Ascending aorta (tissue), 2 donors: ENCODE measurements at regions not wholly inside any gene's neighbourhood (a gene's known extent, or its start where the extent isn't known, plus 50 kb on each side); places are given as distances from the start of the nearest gene placed in this dataset.

Source experiments
- DNase-seq, 2 donors: peaks; one replicate each; pipeline ENCODE4 v3.0.0-alpha.2; 2019; ENCODE audit warnings: low spot score in 2 of 2
- H3K27ac ChIP-seq, 2 donors: fragments of 200-600 bp; sonication (generic); one replicate each; pipeline ENCODE4 v1.5.1; 2016 to 2017; ENCODE audit warnings: mild to moderate bottlenecking in 1 of 2
- H3K27me3 ChIP-seq: fragments of 200-600 bp; sonication (generic); one replicate; pipeline ENCODE4 v1.5.1; 2017
- H3K36me3 ChIP-seq, 2 donors: fragments of 200-600 bp; sonication (generic); one replicate each; pipeline ENCODE4 v1.5.1; 2016
- H3K4me1 ChIP-seq, 2 donors: fragments of 200-600 bp; sonication (generic); one replicate each; pipeline ENCODE4 v1.5.1; 2016 to 2017; ENCODE audit warnings: mild to moderate bottlenecking in 1 of 2
- H3K4me3 ChIP-seq, 2 donors: fragments of 200-600 bp; sonication (generic); one replicate each; pipeline ENCODE4 v1.5.1; 2016 to 2017; ENCODE audit warnings: mild to moderate bottlenecking in 1 of 2
- H3K9me3 ChIP-seq, 2 donors: fragments of 200-600 bp; sonication (generic); one replicate each; pipeline ENCODE4 v1.5.1; 2016
- intact Hi-C: fragments of 100-400 bp; cut with DNase I; formaldehyde crosslinking; loops from one replicate; pipeline ENCODE4 v1.15.1; 2023
- TF ChIP-seq, protein P1 (sequence below), 3 experiments: fragments of 200-600 bp in 2 of 3; fragments of 450-650 bp in 1 of 3; sonication (generic) in 2 of 3; IDR thresholded peaks; one replicate each; pipeline ENCODE4 v1.5.1; 2016 to 2019; ENCODE audit warnings: antibody characterized with exemption in 3 of 3, mild to moderate bottlenecking in 1 of 3, moderate library complexity in 1 of 3

DNA sequence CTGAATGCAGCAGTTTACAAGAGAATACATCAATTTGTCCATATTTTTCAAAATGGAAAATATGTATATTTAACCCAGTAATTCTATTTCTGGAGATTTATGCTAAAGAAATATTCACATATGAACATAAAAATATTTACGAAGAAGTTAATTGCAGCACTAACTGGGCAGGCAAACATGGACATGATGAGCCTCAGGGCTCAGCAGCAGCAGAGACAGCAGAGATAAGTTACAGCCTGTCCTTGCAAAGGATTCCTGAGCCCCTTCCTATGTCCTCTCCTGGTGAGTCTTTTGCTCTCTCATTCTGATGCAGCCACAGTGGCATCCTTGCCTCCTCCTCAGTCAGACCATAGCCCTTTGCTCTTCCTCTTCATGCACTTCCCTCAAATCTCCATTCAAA, 680.6 kb upstream of the CPEB2 start:
- TF ChIP-seq, protein P1, sequence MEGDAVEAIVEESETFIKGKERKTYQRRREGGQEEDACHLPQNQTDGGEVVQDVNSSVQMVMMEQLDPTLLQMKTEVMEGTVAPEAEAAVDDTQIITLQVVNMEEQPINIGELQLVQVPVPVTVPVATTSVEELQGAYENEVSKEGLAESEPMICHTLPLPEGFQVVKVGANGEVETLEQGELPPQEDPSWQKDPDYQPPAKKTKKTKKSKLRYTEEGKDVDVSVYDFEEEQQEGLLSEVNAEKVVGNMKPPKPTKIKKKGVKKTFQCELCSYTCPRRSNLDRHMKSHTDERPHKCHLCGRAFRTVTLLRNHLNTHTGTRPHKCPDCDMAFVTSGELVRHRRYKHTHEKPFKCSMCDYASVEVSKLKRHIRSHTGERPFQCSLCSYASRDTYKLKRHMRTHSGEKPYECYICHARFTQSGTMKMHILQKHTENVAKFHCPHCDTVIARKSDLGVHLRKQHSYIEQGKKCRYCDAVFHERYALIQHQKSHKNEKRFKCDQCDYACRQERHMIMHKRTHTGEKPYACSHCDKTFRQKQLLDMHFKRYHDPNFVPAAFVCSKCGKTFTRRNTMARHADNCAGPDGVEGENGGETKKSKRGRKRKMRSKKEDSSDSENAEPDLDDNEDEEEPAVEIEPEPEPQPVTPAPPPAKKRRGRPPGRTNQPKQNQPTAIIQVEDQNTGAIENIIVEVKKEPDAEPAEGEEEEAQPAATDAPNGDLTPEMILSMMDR (IDR thresholded peaks at IDR 0.05): no peak
- H3K4me1 ChIP-seq: no peaks in the 10 kb centered on the region
- intact Hi-C loops: no loop called here
- no peak overlapping the region for H3K27ac ChIP-seq
- no peaks in the 10 kb centered on the region for H3K27me3 ChIP-seq
- H3K4me3 ChIP-seq: no peak overlapping the region
- no peak for DNase-seq
- H3K9me3 ChIP-seq: no peaks in the 10 kb centered on the region
- no peaks in the 10 kb centered on the region for H3K36me3 ChIP-seq

DNA sequence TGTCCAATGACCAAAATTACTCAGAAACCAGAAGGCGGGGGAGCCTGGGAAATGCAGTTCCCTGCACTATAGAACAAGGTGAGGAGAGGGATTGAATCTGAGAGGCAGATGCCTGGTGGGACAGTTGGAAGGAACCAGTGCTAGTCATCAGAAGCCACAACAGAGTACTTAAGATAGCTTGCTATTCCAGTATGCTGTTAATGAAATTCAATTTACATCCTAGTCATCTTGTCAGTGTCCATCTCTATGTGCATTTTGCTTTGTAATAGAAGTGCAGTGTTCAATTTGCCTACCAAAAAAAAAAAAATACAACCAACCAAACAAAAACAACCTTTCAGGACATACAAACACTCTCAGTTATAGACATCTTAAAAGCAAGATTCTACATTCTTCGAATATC, 679.1 kb upstream of the CPEB2 start:
- Histone ChIP-seq H3K4me3 (no peak overlapping the region), H3K27me3 (no peaks in the 10 kb centered on the region), H3K27ac (no peak overlapping the region), H3K4me1 (no peaks in the 10 kb centered on the region), H3K36me3 (no peaks in the 10 kb centered on the region), H3K9me3 (no peaks in the 10 kb centered on the region)
- intact Hi-C loops: no loop called here
- TF ChIP-seq, protein P1 (IDR thresholded peaks at IDR 0.05): no peak
- DNase-seq: no peak

DNA sequence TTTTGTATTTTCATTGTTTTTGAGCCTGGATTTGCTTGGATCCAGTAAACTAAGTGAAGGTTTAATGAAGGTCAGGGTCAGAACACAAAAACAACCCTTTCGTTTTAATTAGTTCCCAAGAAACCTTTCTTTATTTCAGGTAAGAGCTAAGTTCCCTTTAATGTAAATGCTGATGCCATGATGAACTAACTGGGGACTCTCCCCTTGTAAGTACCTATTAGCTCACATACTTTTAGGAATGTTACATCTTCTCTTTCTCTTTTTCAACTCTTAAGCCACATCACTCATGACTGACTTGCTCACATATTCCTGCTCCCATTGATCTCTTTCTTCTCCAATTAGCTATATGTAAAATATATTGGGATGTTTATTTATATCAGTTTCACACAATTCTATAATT, 673.1 kb upstream of the CPEB2 start:
- Histone ChIP-seq H3K27me3 (no peaks in the 10 kb centered on the region), H3K9me3 (no peaks in the 10 kb centered on the region), H3K36me3 (no peaks in the 10 kb centered on the region), H3K4me3 (no peak overlapping the region), H3K27ac (no peak overlapping the region), H3K4me1 (no peaks in the 10 kb centered on the region)
- no peak for DNase-seq
- intact Hi-C loops: no loop called here
- TF ChIP-seq, protein P1 (IDR thresholded peaks at IDR 0.05): no peak

DNA sequence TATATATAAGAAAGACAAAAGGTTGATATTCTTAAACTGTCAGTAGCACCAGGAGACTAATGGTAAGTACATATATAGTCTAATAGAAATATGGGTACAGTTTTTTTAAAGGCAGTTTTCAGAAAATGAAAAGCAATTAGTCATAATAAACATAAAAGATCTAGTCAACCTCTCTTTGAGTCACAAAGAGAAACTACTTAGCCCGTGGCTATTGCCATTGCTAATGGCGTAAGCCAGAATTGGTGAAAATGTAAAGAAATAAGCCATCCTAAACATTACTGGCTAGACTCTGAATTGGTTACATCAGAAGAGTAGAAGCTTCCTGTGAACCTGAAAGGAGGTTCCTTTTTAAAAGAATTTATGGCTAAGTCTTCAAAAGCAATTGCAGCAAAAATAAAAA, 668.7 kb upstream of the CPEB2 start:
- H3K27me3 ChIP-seq: no peaks in the 10 kb centered on the region
- H3K36me3 ChIP-seq: no peaks in the 10 kb centered on the region
- no peak for DNase-seq
- H3K4me1 ChIP-seq: no peaks in the 10 kb centered on the region
- H3K9me3 ChIP-seq: no peaks in the 10 kb centered on the region
- intact Hi-C loops: no loop called here
- H3K27ac ChIP-seq: no peak overlapping the region
- H3K4me3 ChIP-seq: no peak overlapping the region
- TF ChIP-seq, protein P1 (IDR thresholded peaks at IDR 0.05): no peak

DNA sequence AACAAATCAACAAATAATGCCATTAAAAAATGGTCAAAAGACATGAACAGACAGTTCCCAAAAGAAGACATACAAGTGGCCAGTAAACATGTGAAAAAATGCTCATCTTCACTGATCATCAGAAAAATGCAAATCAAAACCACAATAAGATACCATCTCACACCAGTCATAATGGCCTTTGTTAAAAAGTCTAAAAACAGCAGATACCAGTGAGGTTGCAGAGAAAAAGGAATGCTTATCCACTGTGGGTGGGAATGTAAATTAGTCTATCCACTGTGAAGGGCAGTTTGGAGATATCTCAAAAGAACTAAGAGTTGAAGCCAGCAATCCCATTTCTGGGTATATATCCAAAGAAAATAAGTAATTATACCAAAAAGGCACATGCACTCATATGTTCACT, 668.1 kb upstream of the CPEB2 start:
- Histone ChIP-seq H3K27me3 (no peaks in the 10 kb centered on the region), H3K4me1 (no peaks in the 10 kb centered on the region), H3K36me3 (no peaks in the 10 kb centered on the region), H3K9me3 (no peaks in the 10 kb centered on the region), H3K27ac (no peak overlapping the region), H3K4me3 (no peak overlapping the region)
- intact Hi-C loops: no loop called here
- TF ChIP-seq, protein P1 (IDR thresholded peaks at IDR 0.05): no peak
- DNase-seq: no peak

DNA sequence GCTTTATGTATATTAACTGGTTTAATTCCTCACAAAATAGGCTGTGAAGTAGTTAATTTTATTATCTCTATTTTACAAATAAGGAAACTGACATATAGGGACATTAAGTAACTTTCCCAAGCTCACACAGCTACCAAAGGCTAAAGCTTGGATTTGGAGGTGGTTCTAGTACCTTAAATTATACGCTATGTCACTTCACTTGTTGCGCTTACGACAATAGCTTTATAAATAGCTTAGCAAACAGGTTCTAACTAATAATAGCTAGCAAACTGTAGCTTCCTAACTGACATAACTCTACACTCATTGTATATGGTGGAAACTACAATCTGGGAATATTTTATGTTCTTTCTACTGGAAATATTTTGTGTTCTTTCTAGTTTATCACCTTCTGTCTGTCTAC, 666.4 kb upstream of the CPEB2 start:
- intact Hi-C loops: no loop called here

More for the DNA sequence above, 666.4 kb upstream of the CPEB2 start:
- no peaks in the 10 kb centered on the region for H3K9me3 ChIP-seq
- no peak overlapping the region for H3K27ac ChIP-seq
- no peaks in the 10 kb centered on the region for H3K36me3 ChIP-seq
- no peak for DNase-seq
- no peaks in the 10 kb centered on the region for H3K4me1 ChIP-seq
- H3K27me3 ChIP-seq: no peaks in the 10 kb centered on the region
- H3K4me3 ChIP-seq: no peak overlapping the region
- TF ChIP-seq, protein P1 (IDR thresholded peaks at IDR 0.05): no peak
